ENCODE measurements at regions not wholly inside any gene's neighbourhood (a gene's known extent, or its start where the extent isn't known, plus 50 kb on each side); places are given as distances from the start of the nearest gene placed in this dataset.

- H3K9me3 ChIP-seq = no peaks in the 10 kb centered on the region
- no peak for DNase-seq (ENCODE audit: low spot score in 2 of 2)
- 70 to 90% methylated on average over 7 of the region's 7 CpGs for WGBS, 2 donors
- no peak overlapping the region for H3K27ac ChIP-seq
- H3K36me3 ChIP-seq = no peaks in the 10 kb centered on the region
- TF ChIP-seq CTCF (IDR thresholded peaks at IDR 0.05) = no peak
- H3K27me3 ChIP-seq = no peaks in the 10 kb centered on the region
- no peak overlapping the region for H3K4me3 ChIP-seq
- H3K4me1 ChIP-seq = no peaks in the 10 kb centered on the region
Measured at GRCh38 chr2:128868686-128869551, 550.3 kb upstream of the HS6ST1 start.

- 85 to 92% methylated on average over 5 of the region's 5 CpGs for WGBS, 2 donors
- H3K9me3 ChIP-seq = peaks cover 0 to 4% (median 0%) of the 10 kb centered on the region in 4 donors
- no peak overlapping the region for H3K27ac ChIP-seq
- H3K36me3 ChIP-seq = no peaks in the 10 kb centered on the region
- no peaks in the 10 kb centered on the region for H3K4me1 ChIP-seq
- H3K27me3 ChIP-seq = no peaks in the 10 kb centered on the region
- TF ChIP-seq CTCF (IDR thresholded peaks at IDR 0.05) (no peak), EP300 (IDR thresholded peaks at IDR 0.05) (no peak), POLR2A (IDR thresholded peaks at IDR 0.05) (no peak)
- no peak for DNase-seq (ENCODE audit: low spot score in 2 of 2)
- H3K4me3 ChIP-seq = no peak overlapping the region
Measured at GRCh38 chr2:128874608-128875007, 555.9 kb upstream of the HS6ST1 start.

- Histone ChIP-seq H3K36me3 (no peaks in the 10 kb centered on the region), H3K4me1 (no peaks in the 10 kb centered on the region), H3K9me3 (peaks cover 0 to 11% (median 0%) of the 10 kb centered on the region in 4 donors), H3K27me3 (no peaks in the 10 kb centered on the region), H3K27ac (no peak overlapping the region), H3K4me3 (no peak overlapping the region)
- no peak for TF ChIP-seq POLR2A (IDR thresholded peaks at IDR 0.05)
- no peak for TF ChIP-seq EP300 (IDR thresholded peaks at IDR 0.05)
- TF ChIP-seq CTCF (IDR thresholded peaks at IDR 0.05) = no peak
- WGBS, 2 donors = 57 to 65% methylated on average over 6 of the region's 6 CpGs
- DNase-seq (ENCODE audit: low spot score in 2 of 2) = no peak
Measured at GRCh38 chr2:128876986-128877983, 558.6 kb upstream of the HS6ST1 start.

GRCh38 chr2:128879161-128879560 is 560.5 kb upstream of the HS6ST1 start:
- H3K4me3 ChIP-seq = no peak overlapping the region
- H3K27me3 ChIP-seq = no peaks in the 10 kb centered on the region
- TF ChIP-seq EP300 (IDR thresholded peaks at IDR 0.05) (no peak), POLR2A (IDR thresholded peaks at IDR 0.05) (no peak), CTCF (IDR thresholded peaks at IDR 0.05) (no peak)
- no peak overlapping the region for H3K27ac ChIP-seq
- no peaks in the 10 kb centered on the region for H3K36me3 ChIP-seq
- 43 to 63% methylated on average over 2 to 4 of the region's 4 CpGs for WGBS, 2 donors
- no peaks in the 10 kb centered on the region for H3K4me1 ChIP-seq
- DNase-seq (ENCODE audit: low spot score in 2 of 2) = no peak
- H3K9me3 ChIP-seq = peaks cover 0 to 26% (median 0%) of the 10 kb centered on the region in 4 donors

- DNase-seq (ENCODE audit: low spot score in 2 of 2) = no peak
- Histone ChIP-seq H3K27me3 (no peaks in the 10 kb centered on the region), H3K27ac (no peak overlapping the region), H3K4me3 (no peak overlapping the region), H3K4me1 (no peaks in the 10 kb centered on the region), H3K9me3 (no peaks in the 10 kb centered on the region), H3K36me3 (no peaks in the 10 kb centered on the region)
- no peak for TF ChIP-seq CTCF (IDR thresholded peaks at IDR 0.05)
- TF ChIP-seq POLR2A (IDR thresholded peaks at IDR 0.05) = no peak
Measured at GRCh38 chr2:128894896-128895295, 576.2 kb upstream of the HS6ST1 start.
